ENCODE measurements at regions not wholly inside any gene's neighbourhood (a gene's known extent, or its start where the extent isn't known, plus 50 kb on each side); places are given as distances from the start of the nearest gene placed in this dataset.

- in situ Hi-C loops (cut with MboI; ENCODE audit: low pct_unique_long_range_greater_than_20kb in 2 of 9, low sequenced_read_pairs in 9 of 9, unreplicated experiment in 9 of 9) = no loop called here
- H3K27ac ChIP-seq = no peak overlapping the region
- H3K4me3 ChIP-seq = no peak overlapping the region
- no peaks in the 10 kb centered on the region for H3K4me1 ChIP-seq (replicated peaks in 1 of 2)
- 0 to 88% (median 40%) methylated on average over 1 to 5 of the region's 5 CpGs; no CpG with 5 or more reads in 1 of the 10 experiments for WGBS, 10 experiments
- ATAC-seq (replicated peaks in 6 of 8) = no peak
Observed at GRCh38 chr4:54359919-54360650, 131.0 kb downstream of the PDGFRA start.

- 0 to 100% (median 77%) methylated on average over 1 to 7 of the region's 8 CpGs; no CpG with 5 or more reads in 1 of the 10 experiments for WGBS, 10 experiments
- Histone ChIP-seq H3K27ac (no peak overlapping the region), H3K4me1 (replicated peaks in 1 of 2) (no peaks in the 10 kb centered on the region), H3K4me3 (no peak overlapping the region)
- in situ Hi-C loops (cut with MboI; ENCODE audit: low pct_unique_long_range_greater_than_20kb in 2 of 9, low sequenced_read_pairs in 9 of 9, unreplicated experiment in 9 of 9) = no loop called here
- no peak for ATAC-seq (replicated peaks in 6 of 8)
Observed at GRCh38 chr4:54363037-54363436, 133.9 kb downstream of the PDGFRA start.

- H3K27ac ChIP-seq = no peak overlapping the region
- ATAC-seq (replicated peaks in 6 of 8) = peak in 2 of 8 experiments; percentile 22 to 41
- WGBS, 10 experiments = 0 to 100% (median 57%) methylated on average over 1 to 3 of the region's 3 CpGs; no CpG with 5 or more reads in 2 of the 10 experiments
- H3K4me1 ChIP-seq (replicated peaks in 1 of 2) = no peaks in the 10 kb centered on the region
- no peak overlapping the region for H3K4me3 ChIP-seq
- in situ Hi-C loops (cut with MboI; ENCODE audit: low pct_unique_long_range_greater_than_20kb in 2 of 9, low sequenced_read_pairs in 9 of 9, unreplicated experiment in 9 of 9) = no loop called here
Observed at GRCh38 chr4:54365691-54366090, 136.6 kb downstream of the PDGFRA start.

- Histone ChIP-seq H3K27ac (no peak overlapping the region), H3K4me3 (no peak overlapping the region), H3K4me1 (replicated peaks in 1 of 2) (no peaks in the 10 kb centered on the region)
- ATAC-seq (replicated peaks in 6 of 8) = peak in 1 of 8 experiments; percentile 20
- in situ Hi-C loops (cut with MboI; ENCODE audit: low pct_unique_long_range_greater_than_20kb in 2 of 9, low sequenced_read_pairs in 9 of 9, unreplicated experiment in 9 of 9) = no loop called here
- 0 to 80% (median 58%) methylated on average over 1 of the region's 1 CpG; no CpG with 5 or more reads in 3 of the 10 experiments for WGBS, 10 experiments
Observed at GRCh38 chr4:54367059-54367458, 138.0 kb downstream of the PDGFRA start.

- ATAC-seq (replicated peaks in 6 of 8) = peak in 3 of 8 experiments; percentile 56 to 81 (median 80)
- no peak overlapping the region for H3K4me3 ChIP-seq
- in situ Hi-C loops (cut with MboI; ENCODE audit: low pct_unique_long_range_greater_than_20kb in 2 of 9, low sequenced_read_pairs in 9 of 9, unreplicated experiment in 9 of 9) = no loop called here
- H3K27ac ChIP-seq = no peak overlapping the region
- no peaks in the 10 kb centered on the region for H3K4me1 ChIP-seq (replicated peaks in 1 of 2)
- 12 to 100% (median 78%) methylated on average over 1 to 6 of the region's 6 CpGs; no CpG with 5 or more reads in 1 of the 10 experiments for WGBS, 10 experiments
Observed at GRCh38 chr4:54368281-54369265, 139.5 kb downstream of the PDGFRA start.

GRCh38 chr4:54371173-54371572, 142.1 kb downstream of the PDGFRA start:
- Histone ChIP-seq H3K27ac (no peak overlapping the region), H3K4me1 (replicated peaks in 1 of 2) (no peaks in the 10 kb centered on the region), H3K4me3 (no peak overlapping the region)
- ATAC-seq (replicated peaks in 6 of 8) = no peak
- in situ Hi-C loops (cut with MboI; ENCODE audit: low pct_unique_long_range_greater_than_20kb in 2 of 9, low sequenced_read_pairs in 9 of 9, unreplicated experiment in 9 of 9) = no loop called here
- WGBS, 10 experiments = 20 to 100% (median 60%) methylated on average over 1 to 3 of the region's 3 CpGs

- no peak overlapping the region for H3K27ac ChIP-seq
- in situ Hi-C loops (cut with MboI; ENCODE audit: low pct_unique_long_range_greater_than_20kb in 2 of 9, low sequenced_read_pairs in 9 of 9, unreplicated experiment in 9 of 9) = no loop called here
- ATAC-seq (replicated peaks in 6 of 8) = no peak
- no peaks in the 10 kb centered on the region for H3K4me1 ChIP-seq (replicated peaks in 1 of 2)
- no peak overlapping the region for H3K4me3 ChIP-seq
- WGBS, 10 experiments = 47 to 100% (median 83%) methylated on average over 1 to 2 of the region's 2 CpGs; no CpG with 5 or more reads in 1 of the 10 experiments
Observed at GRCh38 chr4:54372951-54373350, 143.9 kb downstream of the PDGFRA start.

- WGBS, 10 experiments = 39 to 100% (median 83%) methylated on average over 2 to 4 of the region's 4 CpGs; no CpG with 5 or more reads in 2 of the 10 experiments
- in situ Hi-C loops (cut with MboI; ENCODE audit: low pct_unique_long_range_greater_than_20kb in 2 of 9, low sequenced_read_pairs in 9 of 9, unreplicated experiment in 9 of 9) = no loop called here
- no peak for ATAC-seq (replicated peaks in 6 of 8)
- Histone ChIP-seq H3K27ac (no peak overlapping the region), H3K4me1 (replicated peaks in 1 of 2) (no peaks in the 10 kb centered on the region), H3K4me3 (no peak overlapping the region)
Observed at GRCh38 chr4:54373718-54374210, 144.7 kb downstream of the PDGFRA start.

- 17 to 86% (median 70%) methylated on average over 1 of the region's 1 CpG; no CpG with 5 or more reads in 3 of the 10 experiments for WGBS, 10 experiments
- H3K4me3 ChIP-seq = no peak overlapping the region
- in situ Hi-C loops (cut with MboI; ENCODE audit: low pct_unique_long_range_greater_than_20kb in 2 of 9, low sequenced_read_pairs in 9 of 9, unreplicated experiment in 9 of 9) = no loop called here
- no peaks in the 10 kb centered on the region for H3K4me1 ChIP-seq (replicated peaks in 1 of 2)
- no peak for ATAC-seq (replicated peaks in 6 of 8)
- no peak overlapping the region for H3K27ac ChIP-seq
Observed at GRCh38 chr4:54378461-54378860, 149.4 kb downstream of the PDGFRA start.

- 67 to 100% (median 82%) methylated on average over 1 to 5 of the region's 5 CpGs; no CpG with 5 or more reads in 2 of the 10 experiments for WGBS, 10 experiments
- H3K4me3 ChIP-seq = no peak overlapping the region
- H3K4me1 ChIP-seq (replicated peaks in 1 of 2) = no peaks in the 10 kb centered on the region
- in situ Hi-C loops (cut with MboI; ENCODE audit: low pct_unique_long_range_greater_than_20kb in 2 of 9, low sequenced_read_pairs in 9 of 9, unreplicated experiment in 9 of 9) = loop anchor here in 1 of 9 experiments (10.0 kb wide), 1 partner anchor 51 kb away; no protein-coding TSS in a partner anchor
- H3K27ac ChIP-seq = no peak overlapping the region
- ATAC-seq (replicated peaks in 6 of 8) = peak in 1 of 8 experiments; percentile 12
Observed at GRCh38 chr4:54384152-54384551, 155.1 kb downstream of the PDGFRA start.

- in situ Hi-C loops (cut with MboI; ENCODE audit: low pct_unique_long_range_greater_than_20kb in 2 of 9, low sequenced_read_pairs in 9 of 9, unreplicated experiment in 9 of 9) = loop anchor here in 1 of 9 experiments (10.0 kb wide), 1 partner anchor 50 kb away; no protein-coding TSS in a partner anchor
- H3K4me1 ChIP-seq (replicated peaks in 1 of 2) = no peaks in the 10 kb centered on the region
- ATAC-seq (replicated peaks in 6 of 8) = peak in 3 of 8 experiments; percentile 42 to 79 (median 62)
- H3K27ac ChIP-seq = no peak overlapping the region
- WGBS, 10 experiments = 0 to 80% (median 60%) methylated on average over 1 to 5 of the region's 6 CpGs; no CpG with 5 or more reads in 1 of the 10 experiments
- no peak overlapping the region for H3K4me3 ChIP-seq
Observed at GRCh38 chr4:54384563-54384962, 155.5 kb downstream of the PDGFRA start.

GRCh38 chr4:54386042-54386669, 157.1 kb downstream of the PDGFRA start:
- H3K4me1 ChIP-seq (replicated peaks in 1 of 2) = no peaks in the 10 kb centered on the region
- in situ Hi-C loops (cut with MboI; ENCODE audit: low pct_unique_long_range_greater_than_20kb in 2 of 9, low sequenced_read_pairs in 9 of 9, unreplicated experiment in 9 of 9) = loop anchor here in 1 of 9 experiments (10.0 kb wide), 1 partner anchor 49 kb away; no protein-coding TSS in a partner anchor
- no peak overlapping the region for H3K4me3 ChIP-seq
- peak in 2 of 8 experiments; percentile 15 to 30 for ATAC-seq (replicated peaks in 6 of 8)
- no peak overlapping the region for H3K27ac ChIP-seq
- WGBS, 10 experiments = 33 to 80% (median 43%) methylated on average over 1 to 8 of the region's 10 CpGs; no CpG with 5 or more reads in 1 of the 10 experiments

All from motor neuron (in vitro differentiated cells).